MCF 10A (cell line): ENCODE measurements at regions not wholly inside any gene's neighbourhood (a gene's known extent, or its start where the extent isn't known, plus 50 kb on each side); places are given as distances from the start of the nearest gene placed in this dataset.

Experiments
- BruUV-seq: library from RNA; stranded (reverse); fragments of 400-500 nt; replicated peaks from 2 replicates; lab custom pipeline; 2021; lab: Mats Ljungman, UMichigan
- CTCF ChIA-PET: fragments of 300-600 bp; sonication (Branson Sonifier 250); formaldehyde crosslinking; extraction: SDS; loops from one replicate; lab custom pipeline; 2021; ENCODE audit warnings: antibody characterized with exemption, inconsistent platforms; lab: Yijun Ruan, JAX
- POLR2A ChIA-PET: fragments of 300-600, 350-650 bp; sonication (Branson Sonifier 250); formaldehyde crosslinking; extraction: SDS; loops from one replicate; lab custom pipeline; 2020; ENCODE audit warnings: antibody characterized with exemption, inconsistent platforms; lab: Yijun Ruan, JAX
- DNase-seq: peaks from one replicate; pipeline ENCODE4 v3.0.0-alpha.2; 2018; ENCODE audit not compliant: unreplicated experiment
- H3K27ac Mint-ChIP-seq: one replicate; pipeline ENCODE4 v1.8.0; 2022; ENCODE audit warnings: mild to moderate bottlenecking, low read depth, mixed read lengths; ENCODE audit not compliant: unreplicated experiment
- H3K27me3 Mint-ChIP-seq: one replicate; pipeline ENCODE4 v1.8.0; 2022; ENCODE audit warnings: mixed read lengths; ENCODE audit not compliant: insufficient read depth, unreplicated experiment
- H3K36me3 Mint-ChIP-seq: one replicate; pipeline ENCODE4 v1.8.0; 2022; ENCODE audit warnings: mild to moderate bottlenecking, moderate library complexity, mixed read lengths; ENCODE audit not compliant: insufficient read depth, unreplicated experiment
- H3K4me1 Mint-ChIP-seq: one replicate; pipeline ENCODE4 v1.8.0; 2022; ENCODE audit warnings: mixed read lengths; ENCODE audit not compliant: insufficient read depth, unreplicated experiment
- H3K4me3 Mint-ChIP-seq: one replicate; pipeline ENCODE4 v1.8.0; 2022; ENCODE audit warnings: mild to moderate bottlenecking, moderate library complexity, mixed read lengths; ENCODE audit not compliant: unreplicated experiment
- H3K9me3 Mint-ChIP-seq: one replicate; pipeline ENCODE4 v1.8.0; 2022; ENCODE audit warnings: mixed read lengths; ENCODE audit not compliant: unreplicated experiment
- CTCF ChIP-seq: fragments of 200-600 bp; IDR thresholded peaks from one replicate; pipeline ENCODE4 v1.8.0; 2022; ENCODE audit warnings: antibody characterized with exemption, mild to moderate bottlenecking; ENCODE audit not compliant: unreplicated experiment
- intact Hi-C: fragments of 100-400 bp; cut with micrococcal nuclease; formaldehyde crosslinking; loops from 2 replicates; pipeline ENCODE4 v1.14.1; 2022

GRCh38 chr20:24210356-24210755 is 221.8 kb upstream of the GGTLC1 start:
- no peak overlapping the region for H3K27ac Mint-ChIP-seq
- POLR2A ChIA-PET = no interaction called here

GRCh38 chr20:24208652-24209051 is 220.1 kb upstream of the GGTLC1 start:
- no peaks in the 10 kb centered on the region for H3K27me3 Mint-ChIP-seq
- H3K4me3 Mint-ChIP-seq = no peak overlapping the region
- no peak overlapping the region for H3K27ac Mint-ChIP-seq
- intact Hi-C loops = no loop called here
- H3K36me3 Mint-ChIP-seq = peaks cover 6% of the 10 kb centered on the region
- peaks cover 48% of the 10 kb centered on the region for H3K9me3 Mint-ChIP-seq
- no peaks in the 10 kb centered on the region for H3K4me1 Mint-ChIP-seq
- CTCF ChIA-PET = interaction anchor here (0.6 to 0.8 kb wide), 4 partner anchors 10 to 1760 kb away, joined by 3 to 4 read pairs (median 3); no protein-coding TSS in a partner anchor
- POLR2A ChIA-PET = no interaction called here
- no peak for DNase-seq
- BruUV-seq = no TSS peak
- no peak for TF ChIP-seq CTCF

More at GRCh38 chr20:24210356-24210755, 221.8 kb upstream of the GGTLC1 start:
- H3K36me3 Mint-ChIP-seq = peaks cover 6% of the 10 kb centered on the region
- peaks cover 45% of the 10 kb centered on the region for H3K9me3 Mint-ChIP-seq
- intact Hi-C loops = no loop called here
- no TSS peak for BruUV-seq
- no peak for TF ChIP-seq CTCF
- no peak overlapping the region for H3K4me3 Mint-ChIP-seq
- DNase-seq = no peak
- no peaks in the 10 kb centered on the region for H3K4me1 Mint-ChIP-seq
- H3K27me3 Mint-ChIP-seq = no peaks in the 10 kb centered on the region
- CTCF ChIA-PET = interaction anchor here (0.6 kb wide), 1 partner anchor 564 kb away, joined by 3 read pairs; no protein-coding TSS in a partner anchor

- Mint-ChIP-seq H3K4me3 (no peak overlapping the region), H3K27ac (no peak overlapping the region), H3K36me3 (peaks cover 6% of the 10 kb centered on the region), H3K9me3 (peaks cover 46% of the 10 kb centered on the region), H3K4me1 (no peaks in the 10 kb centered on the region), H3K27me3 (no peaks in the 10 kb centered on the region)
- ChIA-PET CTCF (interaction anchor here (0.7 kb wide), 1 partner anchor 15 kb away, joined by 3 read pairs; no protein-coding TSS in a partner anchor), POLR2A (no interaction called here)
- TF ChIP-seq CTCF = no peak
- DNase-seq = no peak
- intact Hi-C loops = no loop called here
- no TSS peak for BruUV-seq
These were observed 219.3 kb upstream of the GGTLC1 start for GRCh38 chr20:24207803-24208300.

- Mint-ChIP-seq H3K9me3 (peaks cover 46% of the 10 kb centered on the region), H3K4me3 (no peak overlapping the region), H3K36me3 (peaks cover 6% of the 10 kb centered on the region), H3K4me1 (no peaks in the 10 kb centered on the region), H3K27me3 (no peaks in the 10 kb centered on the region), H3K27ac (no peak overlapping the region)
- CTCF ChIA-PET = interaction anchor here (0.7 to 1.5 kb wide), 2 partner anchors 14 to 724 kb away, joined by 3 to 4 read pairs; no protein-coding TSS in a partner anchor
- POLR2A ChIA-PET = no interaction called here
- intact Hi-C loops = no loop called here
- BruUV-seq = no TSS peak
- DNase-seq = no peak
- TF ChIP-seq CTCF = no peak
These were observed 218.4 kb upstream of the GGTLC1 start for GRCh38 chr20:24206995-24207394.
